MM.1S (cell line): ENCODE measurements at regions not wholly inside any gene's neighbourhood (a gene's known extent, or its start where the extent isn't known, plus 50 kb on each side); places are given as distances from the start of the nearest gene placed in this dataset.

Source experiments
- EZH2 ChIP-seq: fragments of 300-600 bp; sonication (generic); optimal IDR thresholded peaks from 2 replicates; pipeline ENCODE3; 2017; ENCODE audit warnings: low read depth, mild to moderate bottlenecking, antibody characterized with exemption, low read length, mixed read lengths
- EZH2phosphoT487 ChIP-seq: fragments of 300-600 bp; sonication (generic); IDR thresholded peaks from 2 replicates; pipeline ENCODE4 v1.6.1; 2018; ENCODE audit warnings: antibody characterized with exemption, low read length
- TF ChIP-seq, protein P1 (sequence below): fragments of 300-600 bp; sonication (generic); IDR thresholded peaks from 2 replicates; pipeline ENCODE4 v1.5.1; 2016; ENCODE audit warnings: antibody characterized with exemption, low read length, mixed read lengths

DNA sequence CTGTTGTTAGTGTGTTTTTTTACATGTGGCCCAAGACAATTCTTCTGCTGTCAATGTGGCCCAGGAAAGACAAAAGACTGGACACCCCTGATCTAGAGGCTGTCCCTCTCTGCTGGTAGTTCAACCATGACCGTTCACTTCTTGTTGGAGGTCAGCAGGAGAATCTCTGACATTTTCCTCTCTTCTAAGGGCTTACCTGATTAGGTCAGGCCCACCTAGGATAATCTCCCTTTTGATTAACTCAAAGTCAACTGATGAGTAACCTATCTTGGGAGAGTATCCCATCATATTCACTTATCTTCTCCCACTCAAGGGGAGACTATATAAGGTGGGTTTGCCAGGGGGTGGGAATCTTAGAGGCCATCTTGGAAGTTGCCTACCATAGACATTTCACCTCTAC lies 135.2 kb downstream of the BUB3 start:
- TF ChIP-seq, protein P1, sequence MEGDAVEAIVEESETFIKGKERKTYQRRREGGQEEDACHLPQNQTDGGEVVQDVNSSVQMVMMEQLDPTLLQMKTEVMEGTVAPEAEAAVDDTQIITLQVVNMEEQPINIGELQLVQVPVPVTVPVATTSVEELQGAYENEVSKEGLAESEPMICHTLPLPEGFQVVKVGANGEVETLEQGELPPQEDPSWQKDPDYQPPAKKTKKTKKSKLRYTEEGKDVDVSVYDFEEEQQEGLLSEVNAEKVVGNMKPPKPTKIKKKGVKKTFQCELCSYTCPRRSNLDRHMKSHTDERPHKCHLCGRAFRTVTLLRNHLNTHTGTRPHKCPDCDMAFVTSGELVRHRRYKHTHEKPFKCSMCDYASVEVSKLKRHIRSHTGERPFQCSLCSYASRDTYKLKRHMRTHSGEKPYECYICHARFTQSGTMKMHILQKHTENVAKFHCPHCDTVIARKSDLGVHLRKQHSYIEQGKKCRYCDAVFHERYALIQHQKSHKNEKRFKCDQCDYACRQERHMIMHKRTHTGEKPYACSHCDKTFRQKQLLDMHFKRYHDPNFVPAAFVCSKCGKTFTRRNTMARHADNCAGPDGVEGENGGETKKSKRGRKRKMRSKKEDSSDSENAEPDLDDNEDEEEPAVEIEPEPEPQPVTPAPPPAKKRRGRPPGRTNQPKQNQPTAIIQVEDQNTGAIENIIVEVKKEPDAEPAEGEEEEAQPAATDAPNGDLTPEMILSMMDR, result no peak
- TF ChIP-seq EZH2, result no peak
- TF ChIP-seq EZH2phosphoT487, result no peak
